ENCODE measurements at regions not wholly inside any gene's neighbourhood (a gene's known extent, or its start where the extent isn't known, plus 50 kb on each side); places are given as distances from the start of the nearest gene placed in this dataset.

DNA sequence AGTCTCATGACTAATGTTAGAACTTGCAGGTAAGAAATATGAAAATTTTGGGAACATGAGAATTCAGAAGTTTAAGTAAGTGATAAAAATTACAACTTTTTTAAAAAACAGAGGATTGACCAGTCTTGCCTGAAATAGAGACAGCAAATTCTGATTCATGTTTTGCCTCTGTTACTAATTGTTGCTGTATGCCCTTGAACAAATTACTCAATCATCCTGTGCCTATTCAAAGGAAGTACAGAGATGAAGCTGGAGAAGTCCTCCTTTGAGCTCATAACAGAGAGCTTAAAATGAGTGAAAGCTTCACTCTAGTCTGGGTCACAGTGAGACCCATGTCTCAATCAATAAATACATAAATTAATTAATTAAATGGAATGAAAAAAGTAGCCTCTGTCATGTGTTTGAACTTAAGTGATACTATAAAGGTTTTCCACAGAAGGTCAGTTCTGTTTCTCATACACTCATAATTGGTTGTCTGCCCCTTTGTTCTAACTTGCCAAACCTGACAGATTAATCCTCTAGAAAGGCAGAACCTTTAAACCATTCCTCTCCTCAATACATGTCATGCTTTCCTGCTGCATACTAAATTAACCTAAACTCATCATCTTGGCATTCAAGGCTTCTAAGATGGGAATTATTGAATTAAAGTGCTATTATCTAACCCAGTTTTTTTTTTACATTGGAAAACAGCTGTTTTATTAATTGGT is 374.6 kb upstream of the LRATD1 start:
- DNase-seq (ENCODE audit: low read depth, low spot score): no peak
- Histone ChIP-seq H3K4me1 (ENCODE audit: control insufficient read depth, extremely low read depth, insufficient read depth, low read length) (peaks cover 18% of the 10 kb centered on the region), H3K9me1 (ENCODE audit: control insufficient read depth, extremely low read depth, insufficient read depth, low read length) (no peaks in the 10 kb centered on the region), H2AFZ (ENCODE audit: control insufficient read depth, low read length) (peak overlapping the region; percentile 27), H3K36me3 (ENCODE audit: control insufficient read depth in 2 of 2, extremely low read depth in 1 of 2, insufficient read depth in 2 of 2, low read length in 2 of 2) (no peaks in the 10 kb centered on the region), H3K4me2 (ENCODE audit: control insufficient read depth, extremely low read depth, insufficient read depth, low read depth, low read length) (peak overlapping the region; percentile 30), H3K4me3 (ENCODE audit: control insufficient read depth in 2 of 3, extremely low read depth in 1 of 3, insufficient read depth in 2 of 3, low read depth in 1 of 3, low read length in 3 of 3) (peak overlapping the region in 1 of 3 experiments; percentile 16), H3K27me3 (ENCODE audit: control insufficient read depth, extremely low read depth, insufficient read depth, low read length) (no peaks in the 10 kb centered on the region), H3K9ac (ENCODE audit: control insufficient read depth, extremely low read depth, insufficient read depth, low read length) (no peak overlapping the region), H4K20me1 (ENCODE audit: control insufficient read depth, extremely low read depth, insufficient read depth, low read length) (no peaks in the 10 kb centered on the region), H3K9me3 (ENCODE audit: control insufficient read depth, low read depth, low read length) (no peaks in the 10 kb centered on the region), H3K27ac (ENCODE audit: control insufficient read depth, insufficient read depth, low read length) (peak overlapping the region; percentile 42), H3K79me2 (ENCODE audit: control insufficient read depth, insufficient read depth, low read length) (no peaks in the 10 kb centered on the region)
- FAIRE-seq: peak; percentile 66
- TF ChIP-seq EZH2 (IDR thresholded peaks at IDR 0.05; ENCODE audit: low read length): no peak
- TF ChIP-seq, protein P1, sequence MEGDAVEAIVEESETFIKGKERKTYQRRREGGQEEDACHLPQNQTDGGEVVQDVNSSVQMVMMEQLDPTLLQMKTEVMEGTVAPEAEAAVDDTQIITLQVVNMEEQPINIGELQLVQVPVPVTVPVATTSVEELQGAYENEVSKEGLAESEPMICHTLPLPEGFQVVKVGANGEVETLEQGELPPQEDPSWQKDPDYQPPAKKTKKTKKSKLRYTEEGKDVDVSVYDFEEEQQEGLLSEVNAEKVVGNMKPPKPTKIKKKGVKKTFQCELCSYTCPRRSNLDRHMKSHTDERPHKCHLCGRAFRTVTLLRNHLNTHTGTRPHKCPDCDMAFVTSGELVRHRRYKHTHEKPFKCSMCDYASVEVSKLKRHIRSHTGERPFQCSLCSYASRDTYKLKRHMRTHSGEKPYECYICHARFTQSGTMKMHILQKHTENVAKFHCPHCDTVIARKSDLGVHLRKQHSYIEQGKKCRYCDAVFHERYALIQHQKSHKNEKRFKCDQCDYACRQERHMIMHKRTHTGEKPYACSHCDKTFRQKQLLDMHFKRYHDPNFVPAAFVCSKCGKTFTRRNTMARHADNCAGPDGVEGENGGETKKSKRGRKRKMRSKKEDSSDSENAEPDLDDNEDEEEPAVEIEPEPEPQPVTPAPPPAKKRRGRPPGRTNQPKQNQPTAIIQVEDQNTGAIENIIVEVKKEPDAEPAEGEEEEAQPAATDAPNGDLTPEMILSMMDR (optimal IDR thresholded peaks at IDR 0.05 in 1 of 3, IDR thresholded peaks at IDR 0.05 in 1 of 3, conservative IDR thresholded peaks at IDR 0.05 in 1 of 3; ENCODE audit: extremely low read depth in 1 of 3, insufficient read depth in 2 of 3, low read length in 3 of 3): no peak
- dilution Hi-C loops (cut with MboI; ENCODE audit: extremely low pct_ligation_motif_present, low sequenced_read_pairs): no loop called here

DNA sequence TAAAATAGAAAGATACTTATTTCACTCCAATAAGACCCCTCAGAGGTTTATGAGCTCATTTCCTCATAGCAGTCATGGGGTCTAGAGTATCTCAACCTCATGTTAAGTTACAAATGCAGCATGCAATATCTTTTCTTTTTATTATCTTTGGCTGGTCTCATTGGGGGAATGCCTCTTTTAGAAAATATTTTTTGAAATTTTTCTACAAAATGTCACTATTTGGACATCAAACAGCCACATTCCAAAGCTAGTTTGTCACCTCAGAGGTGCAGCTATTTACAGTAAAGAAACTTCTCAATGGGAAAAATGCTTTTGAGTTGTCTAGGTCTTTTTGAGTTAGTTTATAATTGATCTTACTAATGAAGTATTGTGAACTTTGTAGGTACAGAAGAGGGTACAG is 370.7 kb upstream of the LRATD1 start:
- DNase-seq (ENCODE audit: low read depth, low spot score) (no peak), FAIRE-seq (no peak)
- Histone ChIP-seq H4K20me1 (ENCODE audit: control insufficient read depth, extremely low read depth, insufficient read depth, low read length) (no peaks in the 10 kb centered on the region), H3K4me2 (ENCODE audit: control insufficient read depth, extremely low read depth, insufficient read depth, low read depth, low read length) (no peak overlapping the region), H3K9ac (ENCODE audit: control insufficient read depth, extremely low read depth, insufficient read depth, low read length) (no peak overlapping the region), H3K27me3 (ENCODE audit: control insufficient read depth, extremely low read depth, insufficient read depth, low read length) (no peaks in the 10 kb centered on the region), H3K9me3 (ENCODE audit: control insufficient read depth, low read depth, low read length) (no peaks in the 10 kb centered on the region), H3K4me3 (ENCODE audit: control insufficient read depth in 2 of 3, extremely low read depth in 1 of 3, insufficient read depth in 2 of 3, low read depth in 1 of 3, low read length in 3 of 3) (no peak overlapping the region), H3K27ac (ENCODE audit: control insufficient read depth, insufficient read depth, low read length) (no peak overlapping the region), H3K9me1 (ENCODE audit: control insufficient read depth, extremely low read depth, insufficient read depth, low read length) (no peaks in the 10 kb centered on the region), H2AFZ (ENCODE audit: control insufficient read depth, low read length) (no peak overlapping the region), H3K4me1 (ENCODE audit: control insufficient read depth, extremely low read depth, insufficient read depth, low read length) (peaks cover 15% of the 10 kb centered on the region), H3K79me2 (ENCODE audit: control insufficient read depth, insufficient read depth, low read length) (no peaks in the 10 kb centered on the region), H3K36me3 (ENCODE audit: control insufficient read depth in 2 of 2, extremely low read depth in 1 of 2, insufficient read depth in 2 of 2, low read length in 2 of 2) (no peaks in the 10 kb centered on the region)
- dilution Hi-C loops (cut with MboI; ENCODE audit: extremely low pct_ligation_motif_present, low sequenced_read_pairs): no loop called here
- TF ChIP-seq, protein P1 (optimal IDR thresholded peaks at IDR 0.05 in 1 of 3, IDR thresholded peaks at IDR 0.05 in 1 of 3, conservative IDR thresholded peaks at IDR 0.05 in 1 of 3; ENCODE audit: extremely low read depth in 1 of 3, insufficient read depth in 2 of 3, low read length in 3 of 3): no peak
- no peak for TF ChIP-seq EZH2 (IDR thresholded peaks at IDR 0.05; ENCODE audit: low read length)
